ENCODE measurements at regions not wholly inside any gene's neighbourhood (a gene's known extent, or its start where the extent isn't known, plus 50 kb on each side); places are given as distances from the start of the nearest gene placed in this dataset.

GRCh38 chr2:18428516-18428915 is 131.9 kb downstream of the RDH14 start:
- H3K79me2 ChIP-seq (ENCODE audit: control insufficient read depth, insufficient read depth, low read length) = no peaks in the 10 kb centered on the region
- dilution Hi-C loops (cut with MboI; ENCODE audit: extremely low pct_ligation_motif_present, low sequenced_read_pairs) = no loop called here
- FAIRE-seq (no peak), DNase-seq (ENCODE audit: low read depth, low spot score) (no peak)
- no peaks in the 10 kb centered on the region for H3K9me1 ChIP-seq (ENCODE audit: control insufficient read depth, extremely low read depth, insufficient read depth, low read length)
- H3K4me1 ChIP-seq (ENCODE audit: control insufficient read depth, extremely low read depth, insufficient read depth, low read length) = no peaks in the 10 kb centered on the region
- TF ChIP-seq EZH2 (IDR thresholded peaks at IDR 0.05; ENCODE audit: low read length) = no peak
- H3K27ac ChIP-seq (ENCODE audit: control insufficient read depth, insufficient read depth, low read length) = no peak overlapping the region
- no peak overlapping the region for H3K9ac ChIP-seq (ENCODE audit: control insufficient read depth, extremely low read depth, insufficient read depth, low read length)
- H3K4me2 ChIP-seq (ENCODE audit: control insufficient read depth, extremely low read depth, insufficient read depth, low read depth, low read length) = peak overlapping the region; percentile 33
- peak overlapping the region; percentile 21 for H2AFZ ChIP-seq (ENCODE audit: control insufficient read depth, low read length)
- H3K9me3 ChIP-seq (ENCODE audit: control insufficient read depth, low read depth, low read length) = no peaks in the 10 kb centered on the region
- H3K4me3 ChIP-seq (ENCODE audit: control insufficient read depth in 2 of 3, extremely low read depth in 1 of 3, insufficient read depth in 2 of 3, low read depth in 1 of 3, low read length in 3 of 3) = no peak overlapping the region
- no peaks in the 10 kb centered on the region for H3K27me3 ChIP-seq (ENCODE audit: control insufficient read depth, extremely low read depth, insufficient read depth, low read length)
- H3K36me3 ChIP-seq (ENCODE audit: control insufficient read depth in 2 of 2, extremely low read depth in 1 of 2, insufficient read depth in 2 of 2, low read length in 2 of 2) = no peaks in the 10 kb centered on the region
- H4K20me1 ChIP-seq (ENCODE audit: control insufficient read depth, extremely low read depth, insufficient read depth, low read length) = no peaks in the 10 kb centered on the region

GRCh38 chr2:18427762-18428161 is 132.7 kb downstream of the RDH14 start:
- Histone ChIP-seq H3K9ac (ENCODE audit: control insufficient read depth, extremely low read depth, insufficient read depth, low read length) (no peak overlapping the region), H3K9me3 (ENCODE audit: control insufficient read depth, low read depth, low read length) (no peaks in the 10 kb centered on the region), H3K4me3 (ENCODE audit: control insufficient read depth in 2 of 3, extremely low read depth in 1 of 3, insufficient read depth in 2 of 3, low read depth in 1 of 3, low read length in 3 of 3) (no peak overlapping the region), H3K79me2 (ENCODE audit: control insufficient read depth, insufficient read depth, low read length) (no peaks in the 10 kb centered on the region), H4K20me1 (ENCODE audit: control insufficient read depth, extremely low read depth, insufficient read depth, low read length) (no peaks in the 10 kb centered on the region), H2AFZ (ENCODE audit: control insufficient read depth, low read length) (no peak overlapping the region), H3K4me1 (ENCODE audit: control insufficient read depth, extremely low read depth, insufficient read depth, low read length) (no peaks in the 10 kb centered on the region), H3K27ac (ENCODE audit: control insufficient read depth, insufficient read depth, low read length) (no peak overlapping the region), H3K36me3 (ENCODE audit: control insufficient read depth in 2 of 2, extremely low read depth in 1 of 2, insufficient read depth in 2 of 2, low read length in 2 of 2) (no peaks in the 10 kb centered on the region), H3K9me1 (ENCODE audit: control insufficient read depth, extremely low read depth, insufficient read depth, low read length) (no peaks in the 10 kb centered on the region), H3K27me3 (ENCODE audit: control insufficient read depth, extremely low read depth, insufficient read depth, low read length) (no peaks in the 10 kb centered on the region), H3K4me2 (ENCODE audit: control insufficient read depth, extremely low read depth, insufficient read depth, low read depth, low read length) (no peak overlapping the region)
- TF ChIP-seq CTCF (optimal IDR thresholded peaks at IDR 0.05 in 1 of 3, IDR thresholded peaks at IDR 0.05 in 1 of 3, conservative IDR thresholded peaks at IDR 0.05 in 1 of 3; ENCODE audit: extremely low read depth in 1 of 3, insufficient read depth in 2 of 3, low read length in 3 of 3) = no peak
- no peak for TF ChIP-seq EZH2 (IDR thresholded peaks at IDR 0.05; ENCODE audit: low read length)
- no peak for DNase-seq (ENCODE audit: low read depth, low spot score)
- dilution Hi-C loops (cut with MboI; ENCODE audit: extremely low pct_ligation_motif_present, low sequenced_read_pairs) = no loop called here
- FAIRE-seq = no peak

GRCh38 chr2:18426174-18426573 is 134.3 kb downstream of the RDH14 start:
- Histone ChIP-seq H3K27ac (ENCODE audit: control insufficient read depth, insufficient read depth, low read length) (no peak overlapping the region), H3K4me2 (ENCODE audit: control insufficient read depth, extremely low read depth, insufficient read depth, low read depth, low read length) (no peak overlapping the region), H3K79me2 (ENCODE audit: control insufficient read depth, insufficient read depth, low read length) (no peaks in the 10 kb centered on the region), H2AFZ (ENCODE audit: control insufficient read depth, low read length) (no peak overlapping the region), H3K9ac (ENCODE audit: control insufficient read depth, extremely low read depth, insufficient read depth, low read length) (no peak overlapping the region), H3K9me3 (ENCODE audit: control insufficient read depth, low read depth, low read length) (no peaks in the 10 kb centered on the region), H3K4me3 (ENCODE audit: control insufficient read depth in 2 of 3, extremely low read depth in 1 of 3, insufficient read depth in 2 of 3, low read depth in 1 of 3, low read length in 3 of 3) (no peak overlapping the region), H3K27me3 (ENCODE audit: control insufficient read depth, extremely low read depth, insufficient read depth, low read length) (no peaks in the 10 kb centered on the region), H4K20me1 (ENCODE audit: control insufficient read depth, extremely low read depth, insufficient read depth, low read length) (no peaks in the 10 kb centered on the region), H3K4me1 (ENCODE audit: control insufficient read depth, extremely low read depth, insufficient read depth, low read length) (no peaks in the 10 kb centered on the region), H3K36me3 (ENCODE audit: control insufficient read depth in 2 of 2, extremely low read depth in 1 of 2, insufficient read depth in 2 of 2, low read length in 2 of 2) (no peaks in the 10 kb centered on the region), H3K9me1 (ENCODE audit: control insufficient read depth, extremely low read depth, insufficient read depth, low read length) (no peaks in the 10 kb centered on the region)
- no peak for TF ChIP-seq EZH2 (IDR thresholded peaks at IDR 0.05; ENCODE audit: low read length)
- no peak for TF ChIP-seq CTCF (optimal IDR thresholded peaks at IDR 0.05 in 1 of 3, IDR thresholded peaks at IDR 0.05 in 1 of 3, conservative IDR thresholded peaks at IDR 0.05 in 1 of 3; ENCODE audit: extremely low read depth in 1 of 3, insufficient read depth in 2 of 3, low read length in 3 of 3)
- dilution Hi-C loops (cut with MboI; ENCODE audit: extremely low pct_ligation_motif_present, low sequenced_read_pairs) = no loop called here
- no peak for FAIRE-seq
- DNase-seq (ENCODE audit: low read depth, low spot score) = no peak

Measured in keratinocyte (primary cell).